ENCODE measurements at regions not wholly inside any gene's neighbourhood (a gene's known extent, or its start where the extent isn't known, plus 50 kb on each side); places are given as distances from the start of the nearest gene placed in this dataset.

DNA sequence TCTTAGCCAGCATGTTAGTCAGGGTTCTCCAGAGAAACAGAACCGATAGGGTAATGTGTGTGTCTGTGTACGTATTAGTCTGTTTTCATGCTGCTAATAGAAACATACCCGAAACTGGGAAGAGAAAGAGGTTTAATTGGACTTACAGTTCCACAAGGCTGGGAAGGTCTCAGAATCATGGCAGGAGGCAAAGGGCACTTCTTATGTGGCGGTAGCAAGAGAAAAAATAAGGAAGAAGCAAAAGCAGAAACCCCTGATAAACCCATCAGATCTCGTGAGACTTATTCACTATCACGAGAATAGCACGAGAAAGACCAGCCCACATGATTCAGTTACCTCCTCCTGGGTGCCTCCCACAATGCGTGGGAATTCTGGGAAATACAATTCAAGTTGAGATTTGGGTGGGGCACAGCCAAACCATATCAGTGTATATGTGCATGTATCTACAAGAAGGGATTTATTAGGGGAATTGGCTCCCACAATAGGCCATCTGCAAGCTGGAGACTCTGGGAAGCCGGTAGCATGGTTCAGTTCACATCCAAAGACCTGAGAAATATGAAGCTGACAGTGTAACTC is 173.7 kb upstream of the NECTIN1 start (continued):
- TF ChIP-seq, protein P1, sequence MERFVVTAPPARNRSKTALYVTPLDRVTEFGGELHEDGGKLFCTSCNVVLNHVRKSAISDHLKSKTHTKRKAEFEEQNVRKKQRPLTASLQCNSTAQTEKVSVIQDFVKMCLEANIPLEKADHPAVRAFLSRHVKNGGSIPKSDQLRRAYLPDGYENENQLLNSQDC (CRISPR knock-in tag; IDR thresholded peaks at IDR 0.05) = no peak
- TF ChIP-seq RBM25 (IDR thresholded peaks at IDR 0.05; ENCODE audit: low read depth, low read length, severe bottlenecking) = peak; percentile 75
- no peak for TF ChIP-seq TCF7L2 (IDR thresholded peaks at IDR 0.05; ENCODE audit: low read depth, low read length)
- TF ChIP-seq ZNF830 (CRISPR knock-in tag; IDR thresholded peaks at IDR 0.05) = no peak
- TF ChIP-seq, protein P2, sequence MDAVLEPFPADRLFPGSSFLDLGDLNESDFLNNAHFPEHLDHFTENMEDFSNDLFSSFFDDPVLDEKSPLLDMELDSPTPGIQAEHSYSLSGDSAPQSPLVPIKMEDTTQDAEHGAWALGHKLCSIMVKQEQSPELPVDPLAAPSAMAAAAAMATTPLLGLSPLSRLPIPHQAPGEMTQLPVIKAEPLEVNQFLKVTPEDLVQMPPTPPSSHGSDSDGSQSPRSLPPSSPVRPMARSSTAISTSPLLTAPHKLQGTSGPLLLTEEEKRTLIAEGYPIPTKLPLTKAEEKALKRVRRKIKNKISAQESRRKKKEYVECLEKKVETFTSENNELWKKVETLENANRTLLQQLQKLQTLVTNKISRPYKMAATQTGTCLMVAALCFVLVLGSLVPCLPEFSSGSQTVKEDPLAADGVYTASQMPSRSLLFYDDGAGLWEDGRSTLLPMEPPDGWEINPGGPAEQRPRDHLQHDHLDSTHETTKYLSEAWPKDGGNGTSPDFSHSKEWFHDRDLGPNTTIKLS (IDR thresholded peaks at IDR 0.05; ENCODE audit: borderline replicate concordance, low read depth) = peak; percentile 78; the same call in 1 of the 2 replicates
- no peak for TF ChIP-seq ZFX (CRISPR knock-in tag; IDR thresholded peaks at IDR 0.05)
- TF ChIP-seq, protein P3, sequence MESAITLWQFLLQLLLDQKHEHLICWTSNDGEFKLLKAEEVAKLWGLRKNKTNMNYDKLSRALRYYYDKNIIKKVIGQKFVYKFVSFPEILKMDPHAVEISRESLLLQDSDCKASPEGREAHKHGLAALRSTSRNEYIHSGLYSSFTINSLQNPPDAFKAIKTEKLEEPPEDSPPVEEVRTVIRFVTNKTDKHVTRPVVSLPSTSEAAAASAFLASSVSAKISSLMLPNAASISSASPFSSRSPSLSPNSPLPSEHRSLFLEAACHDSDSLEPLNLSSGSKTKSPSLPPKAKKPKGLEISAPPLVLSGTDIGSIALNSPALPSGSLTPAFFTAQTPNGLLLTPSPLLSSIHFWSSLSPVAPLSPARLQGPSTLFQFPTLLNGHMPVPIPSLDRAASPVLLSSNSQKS (CRISPR knock-in tag; IDR thresholded peaks at IDR 0.05) = no peak
- peak; percentile 31 to 47; a peak in 3 of 4 replicates for TF ChIP-seq NRF1 (conservative IDR thresholded peaks at IDR 0.05 in 1 of 2, IDR thresholded peaks at IDR 0.05 in 1 of 2)
- TF ChIP-seq, protein P4, sequence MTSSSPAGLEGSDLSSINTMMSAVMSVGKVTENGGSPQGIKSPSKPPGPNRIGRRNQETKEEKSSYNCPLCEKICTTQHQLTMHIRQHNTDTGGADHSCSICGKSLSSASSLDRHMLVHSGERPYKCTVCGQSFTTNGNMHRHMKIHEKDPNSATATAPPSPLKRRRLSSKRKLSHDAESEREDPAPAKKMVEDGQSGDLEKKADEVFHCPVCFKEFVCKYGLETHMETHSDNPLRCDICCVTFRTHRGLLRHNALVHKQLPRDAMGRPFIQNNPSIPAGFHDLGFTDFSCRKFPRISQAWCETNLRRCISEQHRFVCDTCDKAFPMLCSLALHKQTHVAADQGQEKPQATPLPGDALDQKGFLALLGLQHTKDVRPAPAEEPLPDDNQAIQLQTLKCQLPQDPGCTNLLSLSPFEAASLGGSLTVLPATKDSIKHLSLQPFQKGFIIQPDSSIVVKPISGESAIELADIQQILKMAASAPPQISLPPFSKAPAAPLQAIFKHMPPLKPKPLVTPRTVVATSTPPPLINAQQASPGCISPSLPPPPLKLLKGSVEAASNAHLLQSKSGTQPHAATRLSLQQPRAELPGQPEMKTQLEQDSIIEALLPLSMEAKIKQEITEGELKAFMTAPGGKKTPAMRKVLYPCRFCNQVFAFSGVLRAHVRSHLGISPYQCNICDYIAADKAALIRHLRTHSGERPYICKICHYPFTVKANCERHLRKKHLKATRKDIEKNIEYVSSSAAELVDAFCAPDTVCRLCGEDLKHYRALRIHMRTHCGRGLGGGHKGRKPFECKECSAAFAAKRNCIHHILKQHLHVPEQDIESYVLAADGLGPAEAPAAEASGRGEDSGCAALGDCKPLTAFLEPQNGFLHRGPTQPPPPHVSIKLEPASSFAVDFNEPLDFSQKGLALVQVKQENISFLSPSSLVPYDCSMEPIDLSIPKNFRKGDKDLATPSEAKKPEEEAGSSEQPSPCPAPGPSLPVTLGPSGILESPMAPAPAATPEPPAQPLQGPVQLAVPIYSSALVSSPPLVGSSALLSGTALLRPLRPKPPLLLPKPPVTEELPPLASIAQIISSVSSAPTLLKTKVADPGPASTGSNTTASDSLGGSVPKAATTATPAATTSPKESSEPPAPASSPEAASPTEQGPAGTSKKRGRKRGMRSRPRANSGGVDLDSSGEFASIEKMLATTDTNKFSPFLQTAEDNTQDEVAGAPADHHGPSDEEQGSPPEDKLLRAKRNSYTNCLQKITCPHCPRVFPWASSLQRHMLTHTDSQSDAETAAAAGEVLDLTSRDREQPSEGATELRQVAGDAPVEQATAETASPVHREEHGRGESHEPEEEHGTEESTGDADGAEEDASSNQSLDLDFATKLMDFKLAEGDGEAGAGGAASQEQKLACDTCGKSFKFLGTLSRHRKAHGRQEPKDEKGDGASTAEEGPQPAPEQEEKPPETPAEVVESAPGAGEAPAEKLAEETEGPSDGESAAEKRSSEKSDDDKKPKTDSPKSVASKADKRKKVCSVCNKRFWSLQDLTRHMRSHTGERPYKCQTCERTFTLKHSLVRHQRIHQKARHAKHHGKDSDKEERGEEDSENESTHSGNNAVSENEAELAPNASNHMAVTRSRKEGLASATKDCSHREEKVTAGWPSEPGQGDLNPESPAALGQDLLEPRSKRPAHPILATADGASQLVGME (CRISPR knock-in tag; IDR thresholded peaks at IDR 0.05) = no peak
- TF ChIP-seq MEF2D (tag; conservative IDR thresholded peaks at IDR 0.05; ENCODE audit: low read depth) = no peak
- TF ChIP-seq ELF2 (CRISPR knock-in tag; IDR thresholded peaks at IDR 0.05) = 0 out of 2 replicates have a peak, but pooled peaks have one; percentile 24
- TF ChIP-seq STAT5B (CRISPR knock-in tag; IDR thresholded peaks at IDR 0.05) = no peak
- TF ChIP-seq, protein P5, sequence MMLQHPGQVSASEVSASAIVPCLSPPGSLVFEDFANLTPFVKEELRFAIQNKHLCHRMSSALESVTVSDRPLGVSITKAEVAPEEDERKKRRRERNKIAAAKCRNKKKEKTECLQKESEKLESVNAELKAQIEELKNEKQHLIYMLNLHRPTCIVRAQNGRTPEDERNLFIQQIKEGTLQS (IDR thresholded peaks at IDR 0.05) = no peak
- TF ChIP-seq, protein P5 (CRISPR knock-in tag; conservative IDR thresholded peaks at IDR 0.05) = 0 out of 2 replicates have a peak, but pooled peaks have one; percentile 13
- 0 out of 2 replicates have a peak, but pooled peaks have one; percentile 66 for TF ChIP-seq SMAD3 (CRISPR knock-in tag; conservative IDR thresholded peaks at IDR 0.05)
- TF ChIP-seq TAF7 (tag; IDR thresholded peaks at IDR 0.05) = peak; percentile 78
- no peak for TF ChIP-seq SAFB (IDR thresholded peaks at IDR 0.05; ENCODE audit: borderline replicate concordance, low read depth, low read length)
- TF ChIP-seq POLR2H (tag; IDR thresholded peaks at IDR 0.05; ENCODE audit: low read depth) = peak; percentile 85
- peak; percentile 57; the same call in 1 of the 2 replicates for TF ChIP-seq DIDO1 (tag; IDR thresholded peaks at IDR 0.05; ENCODE audit: low read depth)

All from K562 (cell line).